ENCODE measurements at regions not wholly inside any gene's neighbourhood (a gene's known extent, or its start where the extent isn't known, plus 50 kb on each side); places are given as distances from the start of the nearest gene placed in this dataset.

DNA sequence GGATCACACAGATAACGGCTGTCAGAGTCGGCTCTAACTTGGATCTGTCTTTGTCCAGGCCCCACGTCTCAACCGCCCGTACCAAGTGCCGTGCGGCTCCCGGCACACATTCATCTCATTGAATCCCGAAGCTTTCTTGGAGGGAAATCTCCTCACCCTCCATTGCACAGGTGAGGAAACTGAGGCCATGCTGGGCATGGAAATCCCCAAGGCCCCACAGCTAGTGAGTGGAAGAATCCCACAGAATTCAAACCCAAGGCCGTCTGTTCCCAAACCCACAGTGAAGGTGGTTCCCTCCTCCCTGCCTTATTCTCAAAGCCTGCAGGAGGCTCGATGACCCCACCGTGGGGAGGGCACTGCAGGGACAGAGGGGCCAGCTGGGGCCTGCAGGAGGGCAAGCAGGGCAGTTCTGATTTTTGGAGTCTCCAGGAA is 437.9 kb downstream of the MATN1 start:
- ChIA-PET POLR2A (no interaction called here), CTCF (no interaction called here)
- no peak for DNase-seq (ENCODE audit: extremely low spot score)
- TF ChIP-seq NFRKB (IDR thresholded peaks at IDR 0.05), result no peak
- no peak for TF ChIP-seq SP1 (IDR thresholded peaks at IDR 0.05)
- TF ChIP-seq ELF4 (IDR thresholded peaks at IDR 0.05), result no peak
- TF ChIP-seq FOXM1 (IDR thresholded peaks at IDR 0.05; ENCODE audit: borderline replicate concordance), result no peak
- no peak for TF ChIP-seq PKNOX1 (IDR thresholded peaks at IDR 0.05)
- no peak for TF ChIP-seq FOXA1 (IDR thresholded peaks at IDR 0.05)
- no peak for TF ChIP-seq LEF1 (IDR thresholded peaks at IDR 0.05; ENCODE audit: borderline replicate concordance)
- no peak for TF ChIP-seq L3MBTL2 (conservative IDR thresholded peaks at IDR 0.05)
- no peak for TF ChIP-seq ZNF384 (IDR thresholded peaks at IDR 0.05)
- no peak for TF ChIP-seq CTBP1 (IDR thresholded peaks at IDR 0.05; ENCODE audit: borderline replicate concordance)
- no peak for TF ChIP-seq TARDBP (IDR thresholded peaks at IDR 0.05)

GRCh38 chr1:30284728-30285475 is 438.5 kb downstream of the MATN1 start:
- ChIA-PET CTCF (no interaction called here), POLR2A (interaction anchor here (0.6 kb wide), 1 partner anchor 92 kb away, joined by 3 read pairs; no protein-coding TSS in a partner anchor)
- no peak for DNase-seq (ENCODE audit: extremely low spot score)
- TF ChIP-seq LEF1 (IDR thresholded peaks at IDR 0.05; ENCODE audit: borderline replicate concordance) (no peak), L3MBTL2 (conservative IDR thresholded peaks at IDR 0.05) (no peak), SP1 (IDR thresholded peaks at IDR 0.05) (no peak), ELF4 (IDR thresholded peaks at IDR 0.05) (no peak), PKNOX1 (IDR thresholded peaks at IDR 0.05) (no peak), BHLHE40 (IDR thresholded peaks at IDR 0.05; ENCODE audit: borderline replicate concordance) (no peak), FOXA1 (IDR thresholded peaks at IDR 0.05) (no peak), NFRKB (IDR thresholded peaks at IDR 0.05) (no peak), ARNT (IDR thresholded peaks at IDR 0.05) (no peak), SUZ12 (IDR thresholded peaks at IDR 0.05) (no peak), HDGF (IDR thresholded peaks at IDR 0.05; ENCODE audit: borderline replicate concordance) (no peak), TARDBP (IDR thresholded peaks at IDR 0.05) (no peak), ZNF384 (IDR thresholded peaks at IDR 0.05) (no peak), FOXK2 (IDR thresholded peaks at IDR 0.05) (no peak), CTBP1 (IDR thresholded peaks at IDR 0.05; ENCODE audit: borderline replicate concordance) (no peak), FOXM1 (IDR thresholded peaks at IDR 0.05; ENCODE audit: borderline replicate concordance) (no peak)

DNA sequence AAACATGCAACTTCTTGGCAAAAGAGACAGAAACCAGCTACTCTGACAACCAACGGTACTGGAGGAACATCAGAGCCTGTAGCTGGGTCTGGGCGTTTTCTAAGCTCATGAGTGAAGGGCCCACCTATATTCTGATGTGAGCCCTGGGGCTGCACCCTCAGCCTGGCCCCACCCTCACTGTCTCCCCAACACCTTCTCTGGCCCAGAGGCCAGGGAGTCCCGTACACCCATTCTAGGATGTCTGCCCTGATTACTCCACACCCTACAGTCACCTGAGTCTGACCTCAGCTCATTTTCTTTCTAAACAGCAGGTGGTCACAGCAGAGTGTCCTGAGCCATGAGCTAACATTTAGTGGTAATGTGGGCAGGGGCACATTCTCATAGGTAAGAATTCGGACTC is 439.2 kb downstream of the MATN1 start:
- TF ChIP-seq SP1 (IDR thresholded peaks at IDR 0.05) (no peak), SUZ12 (IDR thresholded peaks at IDR 0.05) (no peak), BHLHE40 (IDR thresholded peaks at IDR 0.05; ENCODE audit: borderline replicate concordance) (no peak)
- CTCF ChIA-PET, result no interaction called here
- POLR2A ChIA-PET, result no interaction called here
- no peak for DNase-seq (ENCODE audit: extremely low spot score)

DNA sequence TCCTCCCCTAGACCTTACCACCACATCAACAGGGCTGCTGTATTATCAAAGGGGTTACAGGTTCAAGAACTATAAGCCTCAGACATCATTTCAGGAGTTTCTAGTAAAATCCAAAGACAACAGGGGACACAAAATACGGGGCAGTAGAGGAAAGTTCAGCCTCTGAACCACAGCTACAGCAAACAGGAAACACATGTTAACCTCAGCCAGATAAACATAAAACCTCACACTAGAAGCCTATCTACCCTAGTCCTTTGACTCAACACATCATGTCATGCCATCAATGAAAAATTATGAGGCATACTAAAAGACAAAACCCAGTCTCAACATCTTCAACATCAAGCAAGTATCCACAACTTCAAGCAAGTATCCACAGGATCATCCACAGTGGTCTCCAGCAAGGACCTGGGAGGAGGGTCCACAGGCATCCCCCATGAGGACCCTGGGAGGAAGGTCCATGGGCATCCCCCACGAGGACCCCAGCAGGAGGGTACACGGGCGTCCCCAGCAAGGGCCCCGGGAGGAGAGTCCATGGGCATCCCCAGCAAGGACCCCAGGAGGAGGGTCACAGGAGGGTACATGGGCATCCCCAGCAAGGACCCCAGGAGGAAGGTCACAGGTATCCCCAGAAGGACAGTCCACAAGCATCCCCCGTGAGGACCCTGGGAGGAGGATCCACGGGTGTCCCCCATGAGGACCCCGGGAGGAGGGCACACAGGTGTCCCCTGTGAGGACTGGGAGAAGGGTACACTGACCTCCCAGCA is 440.0 kb downstream of the MATN1 start:
- DNase-seq (ENCODE audit: extremely low spot score), result no peak
- ChIA-PET POLR2A (no interaction called here), CTCF (no interaction called here)
- no peak for TF ChIP-seq ELF4 (IDR thresholded peaks at IDR 0.05)
- TF ChIP-seq BHLHE40 (IDR thresholded peaks at IDR 0.05; ENCODE audit: borderline replicate concordance), result no peak
- no peak for TF ChIP-seq LEF1 (IDR thresholded peaks at IDR 0.05; ENCODE audit: borderline replicate concordance)
- no peak for TF ChIP-seq L3MBTL2 (conservative IDR thresholded peaks at IDR 0.05)
- TF ChIP-seq ARNT (IDR thresholded peaks at IDR 0.05), result no peak
- TF ChIP-seq ZNF384 (IDR thresholded peaks at IDR 0.05), result no peak
- no peak for TF ChIP-seq FOXK2 (IDR thresholded peaks at IDR 0.05)
- no peak for TF ChIP-seq NFRKB (IDR thresholded peaks at IDR 0.05)
- TF ChIP-seq PKNOX1 (IDR thresholded peaks at IDR 0.05), result no peak
- TF ChIP-seq FOXM1 (IDR thresholded peaks at IDR 0.05; ENCODE audit: borderline replicate concordance), result no peak
- no peak for TF ChIP-seq HDGF (IDR thresholded peaks at IDR 0.05; ENCODE audit: borderline replicate concordance)
- no peak for TF ChIP-seq FOXA1 (IDR thresholded peaks at IDR 0.05)

DNA sequence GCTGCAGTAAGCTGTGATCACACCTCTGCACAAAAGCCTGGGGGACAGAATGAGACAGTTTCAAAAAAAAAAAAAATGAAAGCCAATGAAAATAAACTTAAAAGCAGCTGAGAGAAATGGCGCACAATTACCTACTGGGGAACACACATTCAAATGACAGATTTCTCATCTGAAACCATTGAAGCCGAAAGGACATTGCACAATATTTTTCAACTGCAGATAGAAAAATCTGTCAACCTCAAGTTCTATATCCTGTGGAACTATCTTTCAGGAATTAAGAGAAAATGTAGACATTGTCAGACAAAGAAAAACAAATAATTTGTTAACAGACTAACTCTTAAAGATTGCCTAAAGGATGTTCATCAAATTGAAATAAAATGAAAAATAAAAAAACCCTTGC is 442.8 kb downstream of the MATN1 start:
- CTCF ChIA-PET, result no interaction called here

More for the DNA sequence above, 442.8 kb downstream of the MATN1 start:
- no peak for TF ChIP-seq NFRKB (IDR thresholded peaks at IDR 0.05)
- no peak for TF ChIP-seq TARDBP (IDR thresholded peaks at IDR 0.05)
- no peak for TF ChIP-seq SUZ12 (IDR thresholded peaks at IDR 0.05)
- TF ChIP-seq FOXM1 (IDR thresholded peaks at IDR 0.05; ENCODE audit: borderline replicate concordance), result no peak
- no peak for TF ChIP-seq CTBP1 (IDR thresholded peaks at IDR 0.05; ENCODE audit: borderline replicate concordance)
- no peak for TF ChIP-seq FOXK2 (IDR thresholded peaks at IDR 0.05)
- TF ChIP-seq ZNF384 (IDR thresholded peaks at IDR 0.05), result no peak
- TF ChIP-seq LEF1 (IDR thresholded peaks at IDR 0.05; ENCODE audit: borderline replicate concordance), result no peak
- no peak for TF ChIP-seq L3MBTL2 (conservative IDR thresholded peaks at IDR 0.05)
- TF ChIP-seq BHLHE40 (IDR thresholded peaks at IDR 0.05; ENCODE audit: borderline replicate concordance), result no peak
- TF ChIP-seq ARNT (IDR thresholded peaks at IDR 0.05), result no peak
- no peak for TF ChIP-seq PKNOX1 (IDR thresholded peaks at IDR 0.05)
- no peak for TF ChIP-seq FOXA1 (IDR thresholded peaks at IDR 0.05)
- TF ChIP-seq ELF4 (IDR thresholded peaks at IDR 0.05), result no peak
- no peak for DNase-seq (ENCODE audit: extremely low spot score)
- POLR2A ChIA-PET, result no interaction called here
